ENCODE measurements at regions not wholly inside any gene's neighbourhood (a gene's known extent, or its start where the extent isn't known, plus 50 kb on each side); places are given as distances from the start of the nearest gene placed in this dataset.

DNA sequence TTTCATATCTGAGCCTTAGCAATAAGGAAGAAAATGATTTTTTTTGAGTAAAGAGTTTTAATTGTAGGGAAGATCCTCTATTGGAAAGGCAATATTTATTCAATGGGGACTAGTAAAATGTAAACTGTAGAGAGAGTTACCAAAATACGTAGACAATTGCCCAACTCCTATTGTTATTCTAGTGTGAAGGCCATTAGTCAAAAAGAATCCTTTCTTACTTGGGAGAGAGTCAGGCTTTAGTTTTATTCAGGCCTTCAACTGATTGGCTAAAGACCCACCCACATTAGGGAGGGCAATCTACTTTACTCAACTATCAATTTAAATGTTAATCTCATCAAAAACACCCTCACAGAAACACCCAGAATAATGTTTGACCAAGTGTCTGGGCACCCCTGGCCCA, 485.8 kb upstream of the ATXN7L3B start:
- TF ChIP-seq, protein P1, sequence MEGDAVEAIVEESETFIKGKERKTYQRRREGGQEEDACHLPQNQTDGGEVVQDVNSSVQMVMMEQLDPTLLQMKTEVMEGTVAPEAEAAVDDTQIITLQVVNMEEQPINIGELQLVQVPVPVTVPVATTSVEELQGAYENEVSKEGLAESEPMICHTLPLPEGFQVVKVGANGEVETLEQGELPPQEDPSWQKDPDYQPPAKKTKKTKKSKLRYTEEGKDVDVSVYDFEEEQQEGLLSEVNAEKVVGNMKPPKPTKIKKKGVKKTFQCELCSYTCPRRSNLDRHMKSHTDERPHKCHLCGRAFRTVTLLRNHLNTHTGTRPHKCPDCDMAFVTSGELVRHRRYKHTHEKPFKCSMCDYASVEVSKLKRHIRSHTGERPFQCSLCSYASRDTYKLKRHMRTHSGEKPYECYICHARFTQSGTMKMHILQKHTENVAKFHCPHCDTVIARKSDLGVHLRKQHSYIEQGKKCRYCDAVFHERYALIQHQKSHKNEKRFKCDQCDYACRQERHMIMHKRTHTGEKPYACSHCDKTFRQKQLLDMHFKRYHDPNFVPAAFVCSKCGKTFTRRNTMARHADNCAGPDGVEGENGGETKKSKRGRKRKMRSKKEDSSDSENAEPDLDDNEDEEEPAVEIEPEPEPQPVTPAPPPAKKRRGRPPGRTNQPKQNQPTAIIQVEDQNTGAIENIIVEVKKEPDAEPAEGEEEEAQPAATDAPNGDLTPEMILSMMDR (IDR thresholded peaks at IDR 0.05; ENCODE audit: extremely low read depth, low read depth, low read length): no peak

DNA sequence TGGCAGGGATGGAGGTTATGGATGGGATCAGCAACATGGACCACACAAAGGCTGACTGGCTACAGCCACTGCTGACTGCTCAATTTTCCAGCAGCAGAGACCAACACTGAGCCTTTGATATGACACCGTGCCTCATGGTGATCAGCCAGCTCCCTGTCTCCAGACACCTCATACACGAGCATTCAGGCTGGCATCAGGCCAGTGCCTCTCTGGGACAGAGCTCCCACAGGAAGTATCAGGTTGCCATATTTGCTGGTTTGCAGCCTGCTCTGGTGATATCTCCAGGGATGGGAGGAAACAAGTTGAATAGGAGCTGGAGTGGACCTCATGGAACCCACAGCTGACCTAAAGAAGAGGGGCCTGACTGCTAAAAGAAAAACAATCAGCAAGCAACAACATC, 471.2 kb upstream of the ATXN7L3B start:
- DNase-seq (ENCODE audit: insufficient read length, low spot score, missing footprints): no peak
- Histone ChIP-seq H3K4me3 (ENCODE audit: insufficient read depth, low read length) (no peak overlapping the region), H3K36me3 (ENCODE audit: insufficient read depth, low read length) (no peaks in the 10 kb centered on the region), H2AFZ (ENCODE audit: low read length) (no peak overlapping the region), H3K79me2 (ENCODE audit: insufficient read depth, low read length) (no peaks in the 10 kb centered on the region), H3K27me3 (ENCODE audit: insufficient read depth, low read length) (no peaks in the 10 kb centered on the region), H3K27ac (ENCODE audit: low read depth, low read length) (no peak overlapping the region), H4K20me1 (ENCODE audit: insufficient read depth, low read length) (no peaks in the 10 kb centered on the region), H3K4me2 (ENCODE audit: insufficient read depth, low read length) (no peak overlapping the region), H3K4me1 (ENCODE audit: insufficient read depth, low read length) (no peaks in the 10 kb centered on the region), H3K9me3 (ENCODE audit: low read depth, low read length) (no peaks in the 10 kb centered on the region)
- TF ChIP-seq, protein P1 (IDR thresholded peaks at IDR 0.05; ENCODE audit: extremely low read depth, low read depth, low read length): no peak

More for the DNA sequence above, 485.8 kb upstream of the ATXN7L3B start:
- Histone ChIP-seq H3K4me2 (ENCODE audit: insufficient read depth, low read length) (no peak overlapping the region), H3K79me2 (ENCODE audit: insufficient read depth, low read length) (no peaks in the 10 kb centered on the region), H4K20me1 (ENCODE audit: insufficient read depth, low read length) (no peaks in the 10 kb centered on the region), H3K27me3 (ENCODE audit: insufficient read depth, low read length) (no peaks in the 10 kb centered on the region), H2AFZ (ENCODE audit: low read length) (no peak overlapping the region), H3K4me3 (ENCODE audit: insufficient read depth, low read length) (no peak overlapping the region), H3K9me3 (ENCODE audit: low read depth, low read length) (peaks cover 4% of the 10 kb centered on the region), H3K36me3 (ENCODE audit: insufficient read depth, low read length) (no peaks in the 10 kb centered on the region), H3K4me1 (ENCODE audit: insufficient read depth, low read length) (no peaks in the 10 kb centered on the region), H3K27ac (ENCODE audit: low read depth, low read length) (no peak overlapping the region)
- DNase-seq (ENCODE audit: insufficient read length, low spot score, missing footprints): no peak

GRCh38 chr12:74071182-74071581, 466.5 kb upstream of the ATXN7L3B start:
- Histone ChIP-seq H4K20me1 (ENCODE audit: insufficient read depth, low read length) (no peaks in the 10 kb centered on the region), H3K4me1 (ENCODE audit: insufficient read depth, low read length) (no peaks in the 10 kb centered on the region), H3K4me2 (ENCODE audit: insufficient read depth, low read length) (no peak overlapping the region), H3K36me3 (ENCODE audit: insufficient read depth, low read length) (no peaks in the 10 kb centered on the region), H3K79me2 (ENCODE audit: insufficient read depth, low read length) (no peaks in the 10 kb centered on the region), H3K27ac (ENCODE audit: low read depth, low read length) (no peak overlapping the region), H3K9me3 (ENCODE audit: low read depth, low read length) (no peaks in the 10 kb centered on the region), H3K4me3 (ENCODE audit: insufficient read depth, low read length) (no peak overlapping the region), H2AFZ (ENCODE audit: low read length) (no peak overlapping the region), H3K27me3 (ENCODE audit: insufficient read depth, low read length) (no peaks in the 10 kb centered on the region)
- TF ChIP-seq, protein P1 (IDR thresholded peaks at IDR 0.05; ENCODE audit: extremely low read depth, low read depth, low read length): no peak
- no peak for DNase-seq (ENCODE audit: insufficient read length, low spot score, missing footprints)

DNA sequence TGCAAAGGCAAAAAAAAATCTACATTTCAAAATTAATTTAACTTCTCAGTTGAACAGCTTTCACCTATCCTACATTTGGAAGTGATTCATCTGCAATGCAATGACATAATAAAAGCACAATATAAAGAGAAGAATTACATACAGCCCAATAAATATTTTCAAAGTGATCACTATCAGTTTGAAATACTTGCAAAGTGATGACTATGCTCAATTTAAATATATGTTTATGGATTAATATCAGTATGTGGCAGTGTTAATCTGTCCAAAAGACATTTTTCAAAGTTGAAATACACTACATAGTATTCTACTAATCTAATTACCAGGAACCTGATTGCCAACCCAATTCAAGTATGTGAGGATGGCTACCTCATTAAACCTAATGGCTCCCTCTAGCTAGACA, 460.7 kb upstream of the ATXN7L3B start:
- Histone ChIP-seq H3K36me3 (ENCODE audit: insufficient read depth, low read length) (no peaks in the 10 kb centered on the region), H4K20me1 (ENCODE audit: insufficient read depth, low read length) (no peaks in the 10 kb centered on the region), H3K27me3 (ENCODE audit: insufficient read depth, low read length) (no peaks in the 10 kb centered on the region), H2AFZ (ENCODE audit: low read length) (no peak overlapping the region), H3K27ac (ENCODE audit: low read depth, low read length) (no peak overlapping the region), H3K4me2 (ENCODE audit: insufficient read depth, low read length) (no peak overlapping the region), H3K9me3 (ENCODE audit: low read depth, low read length) (no peaks in the 10 kb centered on the region), H3K79me2 (ENCODE audit: insufficient read depth, low read length) (no peaks in the 10 kb centered on the region), H3K4me3 (ENCODE audit: insufficient read depth, low read length) (no peak overlapping the region), H3K4me1 (ENCODE audit: insufficient read depth, low read length) (no peaks in the 10 kb centered on the region)
- TF ChIP-seq, protein P1 (IDR thresholded peaks at IDR 0.05; ENCODE audit: extremely low read depth, low read depth, low read length): no peak
- no peak for DNase-seq (ENCODE audit: insufficient read length, low spot score, missing footprints)

All from osteoblast (primary cell).